ENCODE measurements at regions not wholly inside any gene's neighbourhood (a gene's known extent, or its start where the extent isn't known, plus 50 kb on each side); places are given as distances from the start of the nearest gene placed in this dataset.

DNA sequence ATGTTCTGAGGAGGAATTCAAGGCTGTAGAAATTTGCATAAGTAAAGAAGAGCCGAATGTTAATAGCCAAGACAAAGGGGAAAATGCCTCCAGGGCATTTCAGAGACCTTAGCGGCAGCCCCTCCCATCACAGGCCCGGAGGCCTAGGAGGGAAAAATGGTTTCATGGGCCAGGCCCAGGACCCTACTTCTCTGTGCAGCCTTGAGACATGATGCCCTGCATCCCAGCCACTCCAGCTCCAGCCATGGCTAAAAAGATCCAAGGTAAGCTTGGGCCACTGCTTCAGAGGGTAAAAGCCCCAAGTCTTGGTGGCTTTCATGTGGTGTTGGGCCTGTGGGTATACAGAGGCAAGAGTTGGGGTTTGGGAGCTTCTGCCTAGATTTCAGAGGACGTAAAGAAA is 225.7 kb downstream of the ARHGAP12 start:
- TF ChIP-seq, protein P1, sequence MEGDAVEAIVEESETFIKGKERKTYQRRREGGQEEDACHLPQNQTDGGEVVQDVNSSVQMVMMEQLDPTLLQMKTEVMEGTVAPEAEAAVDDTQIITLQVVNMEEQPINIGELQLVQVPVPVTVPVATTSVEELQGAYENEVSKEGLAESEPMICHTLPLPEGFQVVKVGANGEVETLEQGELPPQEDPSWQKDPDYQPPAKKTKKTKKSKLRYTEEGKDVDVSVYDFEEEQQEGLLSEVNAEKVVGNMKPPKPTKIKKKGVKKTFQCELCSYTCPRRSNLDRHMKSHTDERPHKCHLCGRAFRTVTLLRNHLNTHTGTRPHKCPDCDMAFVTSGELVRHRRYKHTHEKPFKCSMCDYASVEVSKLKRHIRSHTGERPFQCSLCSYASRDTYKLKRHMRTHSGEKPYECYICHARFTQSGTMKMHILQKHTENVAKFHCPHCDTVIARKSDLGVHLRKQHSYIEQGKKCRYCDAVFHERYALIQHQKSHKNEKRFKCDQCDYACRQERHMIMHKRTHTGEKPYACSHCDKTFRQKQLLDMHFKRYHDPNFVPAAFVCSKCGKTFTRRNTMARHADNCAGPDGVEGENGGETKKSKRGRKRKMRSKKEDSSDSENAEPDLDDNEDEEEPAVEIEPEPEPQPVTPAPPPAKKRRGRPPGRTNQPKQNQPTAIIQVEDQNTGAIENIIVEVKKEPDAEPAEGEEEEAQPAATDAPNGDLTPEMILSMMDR (conservative IDR thresholded peaks at IDR 0.05), result no peak
- TF ChIP-seq ZFX (IDR thresholded peaks at IDR 0.05), result no peak
